Mesendoderm (in vitro differentiated cells): ENCODE measurements at regions not wholly inside any gene's neighbourhood (a gene's known extent, or its start where the extent isn't known, plus 50 kb on each side); places are given as distances from the start of the nearest gene placed in this dataset.

ENCODE experiments used
- DNase-seq: peaks from one replicate; pipeline ENCODE4 v3.0.0; 2013
- H2AK5ac ChIP-seq: 2 replicates; pipeline ENCODE4 v1.6.1; 2013; ENCODE audit warnings: low read length, inconsistent platforms
- H2BK120ac ChIP-seq: 2 replicates; pipeline ENCODE4 v1.6.1; 2013; ENCODE audit warnings: low read depth, mild to moderate bottlenecking, low read length, moderate library complexity, mixed read lengths
- H2BK15ac ChIP-seq: replicated peaks from 2 replicates; pipeline ENCODE4 v1.6.1; 2013; ENCODE audit warnings: low read depth, mild to moderate bottlenecking, moderate library complexity
- H2BK5ac ChIP-seq: 2 replicates; pipeline ENCODE4 v1.6.1; 2013; ENCODE audit warnings: low read length, inconsistent platforms
- H3K18ac ChIP-seq: 2 replicates; pipeline ENCODE4 v1.6.1; 2013; ENCODE audit warnings: mild to moderate bottlenecking, low read length, mixed read lengths
- H3K23ac ChIP-seq: one replicate; pipeline ENCODE4 v1.6.1; 2013; ENCODE audit warnings: low read length
- H3K27ac ChIP-seq: 2 replicates; pipeline ENCODE4 v1.5.1; 2013; ENCODE audit warnings: low read depth, mild to moderate bottlenecking, inconsistent platforms, low read length, moderate library complexity
- H3K27me3 ChIP-seq: 2 replicates; pipeline ENCODE4 v1.6.1; 2013; ENCODE audit warnings: low read length, control low read depth, mild to moderate bottlenecking, inconsistent platforms; ENCODE audit not compliant: insufficient read depth, poor library complexity
- H3K36me3 ChIP-seq: 2 replicates; pipeline ENCODE4 v1.6.1; 2013; ENCODE audit warnings: low read length, inconsistent platforms; ENCODE audit not compliant: control insufficient read depth, insufficient read depth
- H3K4ac ChIP-seq: one replicate; pipeline ENCODE4 v1.6.1; 2013; ENCODE audit warnings: low read depth, mild to moderate bottlenecking, low read length, moderate library complexity
- H3K4me1 ChIP-seq: 2 replicates; pipeline ENCODE4 v1.6.1; 2013; ENCODE audit warnings: low read depth, low read length, inconsistent platforms; ENCODE audit not compliant: control insufficient read depth
- H3K4me2 ChIP-seq: 2 replicates; pipeline ENCODE4 v1.6.1; 2013; ENCODE audit warnings: low read length
- H3K4me3 ChIP-seq: 2 replicates; pipeline ENCODE4 v1.5.1; 2013; ENCODE audit warnings: mild to moderate bottlenecking, low read length
- H3K56ac ChIP-seq: one replicate; pipeline ENCODE4 v1.6.1; 2013; ENCODE audit warnings: low read length
- H3K79me1 ChIP-seq: 2 replicates; pipeline ENCODE4 v1.6.1; 2013; ENCODE audit warnings: low read length, inconsistent platforms
- H3K79me2 ChIP-seq: 2 replicates; pipeline ENCODE4 v1.6.1; 2013; ENCODE audit warnings: mild to moderate bottlenecking, low read length; ENCODE audit not compliant: control insufficient read depth, insufficient read depth
- H3K9ac ChIP-seq: 2 replicates; pipeline ENCODE4 v1.6.1; 2013; ENCODE audit warnings: low read length, inconsistent platforms
- H4K5ac ChIP-seq: one replicate; pipeline ENCODE4 v1.6.1; 2013; ENCODE audit warnings: low read length
- H4K8ac ChIP-seq: one replicate; pipeline ENCODE4 v1.6.1; 2013; ENCODE audit warnings: low read depth, mild to moderate bottlenecking, control low read depth, low read length, moderate library complexity
- WGBS: extraction: QIAGEN DNeasy Blood & Tissue Kit; methylation state at CpG from one replicate; pipeline ENCODE4 v1.1.7; 2013; ENCODE audit warnings: low lambda C conversion rate, missing lambda C conversion rate; ENCODE audit not compliant: insufficient coverage; ENCODE audit errors: extremely low coverage; 5-methylcytosine and 5-hydroxymethylcytosine counted together

DNA sequence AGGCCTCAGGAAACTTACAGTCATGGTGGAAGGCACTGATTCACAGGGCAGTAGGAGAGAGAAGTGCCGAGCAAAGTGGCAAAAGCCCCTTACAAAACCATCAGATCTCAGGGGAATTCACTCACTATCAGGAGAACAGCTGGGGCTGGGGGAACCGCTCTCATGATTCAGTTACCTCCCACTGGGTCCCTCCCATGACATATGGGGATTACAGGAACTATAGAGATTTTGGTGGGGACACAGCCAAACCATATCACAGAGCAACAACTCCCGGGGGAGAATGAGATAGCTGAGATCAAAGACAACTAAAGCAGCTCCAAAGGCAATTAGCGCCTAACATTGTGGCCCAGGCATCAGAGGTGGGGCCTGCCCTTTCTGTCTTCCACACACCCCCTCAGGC, 85.4 kb upstream of the VOPP1 start:
- Histone ChIP-seq H3K4me1 (no peaks in the 10 kb centered on the region), H4K8ac (no peak overlapping the region)
- WGBS: no CpG with 5 or more reads among the region's 4 CpGs

DNA sequence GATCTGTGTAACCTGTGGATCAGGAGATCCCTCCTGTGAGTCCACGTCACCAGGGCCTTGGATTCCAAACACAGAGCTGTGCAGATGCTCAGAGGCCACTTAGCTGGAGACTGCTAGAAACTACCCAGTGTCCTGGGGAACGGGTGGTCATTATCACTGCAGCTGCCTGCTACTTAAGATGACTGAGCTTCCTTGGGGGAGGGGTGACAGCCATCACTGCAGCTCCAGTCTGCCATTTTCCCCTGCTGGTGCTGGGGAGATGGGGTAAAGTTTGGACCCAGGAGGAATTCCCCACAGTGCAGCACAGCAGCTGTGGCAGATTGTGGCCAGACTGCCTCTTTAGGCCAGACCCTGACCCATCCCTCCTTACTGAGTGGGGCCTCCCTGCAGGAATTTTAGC, 78.8 kb upstream of the VOPP1 start:
- H3K36me3 ChIP-seq: no peaks in the 10 kb centered on the region
- H3K4me2 ChIP-seq: no peak overlapping the region
- H3K79me1 ChIP-seq: no peaks in the 10 kb centered on the region
- no peaks in the 10 kb centered on the region for H3K4me1 ChIP-seq
- H3K4ac ChIP-seq: no peak overlapping the region
- H2BK5ac ChIP-seq: no peak overlapping the region
- WGBS: no CpG with 5 or more reads among the region's 2 CpGs
- no peak overlapping the region for H3K27ac ChIP-seq
- no peak overlapping the region for H4K8ac ChIP-seq
- no peak overlapping the region for H2BK15ac ChIP-seq
- H3K4me3 ChIP-seq: no peak overlapping the region
- H2BK120ac ChIP-seq: no peak overlapping the region
- H4K5ac ChIP-seq: no peak overlapping the region
- H3K79me2 ChIP-seq: no peaks in the 10 kb centered on the region
- peak; percentile 51 for DNase-seq
- no peak overlapping the region for H3K9ac ChIP-seq
- H2AK5ac ChIP-seq: no peak overlapping the region
- no peak overlapping the region for H3K23ac ChIP-seq
- no peak overlapping the region for H3K18ac ChIP-seq
- no peak overlapping the region for H3K56ac ChIP-seq
- no peaks in the 10 kb centered on the region for H3K27me3 ChIP-seq

More for the DNA sequence above, 85.4 kb upstream of the VOPP1 start:
- Histone ChIP-seq H3K79me2 (no peaks in the 10 kb centered on the region), H4K5ac (no peak overlapping the region), H2BK15ac (no peak overlapping the region), H3K56ac (no peak overlapping the region), H2BK5ac (no peak overlapping the region), H3K18ac (no peak overlapping the region), H3K4ac (no peak overlapping the region), H3K27me3 (no peaks in the 10 kb centered on the region), H2BK120ac (no peak overlapping the region), H3K36me3 (no peaks in the 10 kb centered on the region), H3K9ac (no peak overlapping the region), H3K27ac (no peak overlapping the region), H3K4me2 (no peak overlapping the region), H3K4me3 (no peak overlapping the region), H3K23ac (no peak overlapping the region), H3K79me1 (no peaks in the 10 kb centered on the region), H2AK5ac (no peak overlapping the region)
- peak; percentile 92 for DNase-seq

DNA sequence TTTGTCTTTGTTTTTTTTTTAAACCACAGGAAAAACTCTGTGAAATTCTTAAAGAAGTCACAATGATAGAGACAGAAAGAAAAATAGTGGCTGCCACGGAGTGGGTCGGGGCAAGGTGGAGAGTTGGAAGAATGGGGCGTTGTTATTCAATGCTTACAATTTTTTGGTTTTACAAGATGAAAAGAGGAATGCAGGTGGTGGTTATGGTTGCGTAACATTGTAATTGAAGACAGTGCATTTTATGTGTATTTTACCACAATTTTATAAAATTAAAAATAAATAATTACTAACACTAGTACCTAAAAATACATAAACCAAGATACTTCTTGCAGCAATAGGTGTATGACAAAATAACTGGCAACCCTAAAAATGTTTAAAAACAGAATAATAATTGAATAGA, 76.9 kb upstream of the VOPP1 start:
- no peak overlapping the region for H3K18ac ChIP-seq
- H2BK120ac ChIP-seq: no peak overlapping the region
- H3K4me2 ChIP-seq: no peak overlapping the region
- H2BK15ac ChIP-seq: no peak overlapping the region
- no peak overlapping the region for H3K27ac ChIP-seq
- no peaks in the 10 kb centered on the region for H3K27me3 ChIP-seq
- no peak overlapping the region for H2BK5ac ChIP-seq
- H3K79me1 ChIP-seq: no peaks in the 10 kb centered on the region
- no peak overlapping the region for H3K56ac ChIP-seq
- no peak overlapping the region for H3K9ac ChIP-seq
- no peak overlapping the region for H3K4ac ChIP-seq
- H3K4me1 ChIP-seq: no peaks in the 10 kb centered on the region
- no peak overlapping the region for H4K8ac ChIP-seq
- H2AK5ac ChIP-seq: no peak overlapping the region
- no peak overlapping the region for H3K4me3 ChIP-seq
- no peak overlapping the region for H4K5ac ChIP-seq
- WGBS: no CpG with 5 or more reads among the region's 4 CpGs
- H3K36me3 ChIP-seq: no peaks in the 10 kb centered on the region
- H3K23ac ChIP-seq: no peak overlapping the region
- H3K79me2 ChIP-seq: no peaks in the 10 kb centered on the region
- no peak for DNase-seq

DNA sequence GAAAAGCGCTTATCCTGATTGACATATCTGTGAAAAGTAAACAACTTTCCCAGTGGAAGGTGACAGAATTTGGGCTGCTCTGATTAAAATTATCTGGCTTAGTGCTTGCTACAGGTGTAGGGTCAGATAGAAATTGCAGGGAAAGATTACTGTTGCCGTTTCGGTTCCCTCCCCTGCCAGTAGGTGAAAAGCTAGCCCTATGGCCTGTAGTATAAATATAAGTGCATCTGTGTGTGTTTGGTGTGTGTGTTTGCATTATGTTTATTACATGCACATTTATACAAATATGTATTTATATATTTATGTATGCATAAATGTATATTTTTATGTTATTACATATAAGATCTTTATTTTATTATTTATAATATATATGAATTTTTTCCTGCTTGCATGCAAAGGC, 72.3 kb upstream of the VOPP1 start:
- no peak overlapping the region for H3K4me2 ChIP-seq
- H3K36me3 ChIP-seq: no peaks in the 10 kb centered on the region
- H3K27me3 ChIP-seq: no peaks in the 10 kb centered on the region
- H2BK120ac ChIP-seq: no peak overlapping the region
- no peak overlapping the region for H3K9ac ChIP-seq
- H3K27ac ChIP-seq: no peak overlapping the region
- no peak overlapping the region for H4K5ac ChIP-seq
- H2BK15ac ChIP-seq: no peak overlapping the region
- H3K56ac ChIP-seq: no peak overlapping the region
- no peak overlapping the region for H2AK5ac ChIP-seq
- no peak overlapping the region for H4K8ac ChIP-seq
- no peak overlapping the region for H3K23ac ChIP-seq
- H3K79me2 ChIP-seq: no peaks in the 10 kb centered on the region
- no peak overlapping the region for H3K4me3 ChIP-seq
- H3K4me1 ChIP-seq: no peaks in the 10 kb centered on the region
- WGBS: no CpG with 5 or more reads among the region's 3 CpGs
- H3K18ac ChIP-seq: no peak overlapping the region
- no peak overlapping the region for H2BK5ac ChIP-seq
- H3K79me1 ChIP-seq: no peaks in the 10 kb centered on the region
- no peak for DNase-seq
- no peak overlapping the region for H3K4ac ChIP-seq

DNA sequence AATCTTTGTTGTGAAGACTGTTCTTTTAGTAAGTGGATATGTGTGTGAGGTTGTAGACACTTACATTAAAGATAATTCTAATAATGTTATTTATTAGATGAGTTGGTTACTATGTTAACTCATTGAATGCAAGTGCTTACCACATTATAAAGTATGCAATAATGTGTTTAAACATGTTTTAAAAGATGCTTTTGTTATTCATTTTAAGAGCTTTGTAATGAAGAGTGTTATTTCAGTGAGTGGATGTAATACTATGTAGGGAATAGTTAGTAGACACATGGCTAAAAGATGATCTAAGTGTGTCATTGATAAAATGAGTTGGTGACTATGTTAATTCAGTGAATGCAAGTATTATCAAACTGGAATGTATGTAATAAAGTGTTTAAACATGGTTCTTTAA, 70.0 kb upstream of the VOPP1 start:
- no peak overlapping the region for H2BK15ac ChIP-seq
- H3K9ac ChIP-seq: no peak overlapping the region
- H3K79me2 ChIP-seq: no peaks in the 10 kb centered on the region
- DNase-seq: no peak
- no peak overlapping the region for H2AK5ac ChIP-seq
- no peaks in the 10 kb centered on the region for H3K79me1 ChIP-seq
- H3K4me3 ChIP-seq: no peak overlapping the region
- no peak overlapping the region for H3K4me2 ChIP-seq
- H3K23ac ChIP-seq: no peak overlapping the region
- H3K36me3 ChIP-seq: no peaks in the 10 kb centered on the region
- H2BK5ac ChIP-seq: no peak overlapping the region
- no peaks in the 10 kb centered on the region for H3K27me3 ChIP-seq
- no peak overlapping the region for H3K18ac ChIP-seq
- H2BK120ac ChIP-seq: no peak overlapping the region
- no peak overlapping the region for H4K5ac ChIP-seq
- no peak overlapping the region for H4K8ac ChIP-seq
- H3K4ac ChIP-seq: no peak overlapping the region
- H3K27ac ChIP-seq: no peak overlapping the region
- H3K56ac ChIP-seq: no peak overlapping the region
- no peaks in the 10 kb centered on the region for H3K4me1 ChIP-seq

DNA sequence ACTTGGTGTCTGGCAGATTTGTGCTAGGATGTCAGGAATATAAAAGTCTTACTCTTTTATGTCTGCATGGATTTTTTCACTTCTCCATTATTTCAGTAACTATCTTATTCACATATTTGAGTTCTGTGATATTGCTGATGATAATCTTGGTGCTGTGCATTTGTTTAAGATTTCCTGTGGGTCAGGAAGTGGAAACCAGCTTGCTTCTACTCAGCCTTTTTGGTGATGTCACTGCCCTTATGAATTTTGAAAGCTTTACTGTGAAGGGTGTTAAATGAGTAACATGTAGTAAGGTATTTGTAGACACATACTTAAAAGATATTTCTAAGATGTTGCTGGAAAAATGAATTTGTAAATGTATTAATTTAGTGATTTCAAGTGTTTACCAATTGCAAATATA, 69.5 kb upstream of the VOPP1 start:
- H2AK5ac ChIP-seq: no peak overlapping the region
- H3K23ac ChIP-seq: no peak overlapping the region
- no peaks in the 10 kb centered on the region for H3K4me1 ChIP-seq
- no peaks in the 10 kb centered on the region for H3K79me2 ChIP-seq
- H2BK120ac ChIP-seq: no peak overlapping the region
- H3K18ac ChIP-seq: no peak overlapping the region
- no peak overlapping the region for H2BK5ac ChIP-seq
- no peak overlapping the region for H3K27ac ChIP-seq
- DNase-seq: no peak
- no peak overlapping the region for H3K9ac ChIP-seq
- no peak overlapping the region for H3K4me3 ChIP-seq
- no peaks in the 10 kb centered on the region for H3K36me3 ChIP-seq
- no peaks in the 10 kb centered on the region for H3K79me1 ChIP-seq
- no peak overlapping the region for H3K4me2 ChIP-seq
- H4K5ac ChIP-seq: no peak overlapping the region
- no peak overlapping the region for H4K8ac ChIP-seq
- H3K4ac ChIP-seq: no peak overlapping the region
- H3K27me3 ChIP-seq: no peaks in the 10 kb centered on the region
- no peak overlapping the region for H3K56ac ChIP-seq
- no peak overlapping the region for H2BK15ac ChIP-seq
